Transverse colon (tissue), 4 donors: ENCODE measurements at regions not wholly inside any gene's neighbourhood (a gene's known extent, or its start where the extent isn't known, plus 50 kb on each side); places are given as distances from the start of the nearest gene placed in this dataset.

ENCODE experiments used
- DNase-seq: peaks from one replicate; pipeline ENCODE4 v3.0.0-alpha.2; 2019
- H3K27ac ChIP-seq, 4 donors: fragments of 200-600 bp; sonication (generic); 2 replicates each; pipeline ENCODE4 v1.5.1; 2016 to 2018; ENCODE audit warnings: inconsistent platforms in 4 of 4
- H3K27me3 ChIP-seq: fragments of 200-600 bp; sonication (generic); 2 replicates; pipeline ENCODE4 v1.5.1; 2017; ENCODE audit warnings: inconsistent platforms
- H3K36me3 ChIP-seq, 4 donors: fragments of 200-600 bp; sonication (generic); 2 replicates each; pipeline ENCODE4 v1.5.1; 2017 to 2019; ENCODE audit warnings: inconsistent platforms in 4 of 4
- H3K4me1 ChIP-seq, 4 donors: fragments of 200-600 bp; sonication (generic); 2 replicates each; pipeline ENCODE4 v1.5.1; 2017 to 2020; ENCODE audit warnings: inconsistent platforms in 4 of 4
- H3K4me3 ChIP-seq, 4 donors: fragments of 200-600 bp; sonication (generic); 1 replicate in 1 of 4; 2 replicates in 3 of 4; pipeline versions ENCODE4 v1.5.1 to v1.6.1; 2017 to 2019; ENCODE audit warnings: inconsistent platforms in 4 of 4
- H3K9me3 ChIP-seq, 2 donors: fragments of 200-600 bp; sonication (generic); 2 replicates each; pipeline ENCODE4 v1.5.1; 2017 to 2019; ENCODE audit warnings: inconsistent platforms in 2 of 2
- CTCF ChIP-seq, 5 experiments: fragments of 200-600 bp in 3 of 5; fragments of 450-650 bp in 2 of 5; sonication (generic) in 3 of 5; IDR thresholded peaks; 1 replicate in 2 of 5; 2 replicates in 3 of 5; pipeline ENCODE4 v1.5.1; 2016 to 2017; ENCODE audit warnings: antibody characterized with exemption in 5 of 5, inconsistent platforms in 3 of 5, mild to moderate bottlenecking in 2 of 5, moderate library complexity in 1 of 5
- EP300 ChIP-seq: sonication (generic); formaldehyde crosslinking; IDR thresholded peaks from one replicate; pipeline ENCODE4 v1.6.1; 2017; ENCODE audit warnings: antibody characterized with exemption, low read depth
- POLR2A ChIP-seq: fragments of 450-650 bp; IDR thresholded peaks from one replicate; pipeline ENCODE4 v1.6.1; 2016; ENCODE audit warnings: antibody characterized with exemption, mild to moderate bottlenecking, moderate library complexity
- POLR2AphosphoS5 ChIP-seq, 3 donors: sonication (generic); formaldehyde crosslinking; IDR thresholded peaks; one replicate each; pipeline ENCODE4 v1.6.1; 2016; ENCODE audit warnings: antibody characterized with exemption in 3 of 3
- WGBS, 2 donors: methylation state at CpG; one replicate each; pipeline ENCODE4 v1.1.5; 2018; ENCODE audit warnings: low coverage in 1 of 2; 5-methylcytosine and 5-hydroxymethylcytosine counted together
- in situ Hi-C, 4 donors: fragments of 200-750 bp; cut with MboI; loops; one replicate each; pipeline versions ENCODE4 v1.15.0 to v1.15.1; 2017; ENCODE audit warnings: low sequenced_read_pairs in 3 of 4, low pct_ligation_motif_present in 1 of 4, low pct_unique_long_range_greater_than_20kb in 1 of 4
- intact Hi-C: fragments of 100-400 bp; cut with DNase I; formaldehyde crosslinking; loops from one replicate; pipeline ENCODE4 v1.15.1; 2023; ENCODE audit warnings: low total_unique reads

- no peak for DNase-seq
- H3K4me1 ChIP-seq, result no peaks in the 10 kb centered on the region
- WGBS, 2 donors, result 40 to 41% methylated on average over 2 of the region's 2 CpGs
- intact Hi-C loops, result no loop called here
- H3K27me3 ChIP-seq, result no peaks in the 10 kb centered on the region
- H3K27ac ChIP-seq, result no peak overlapping the region
- no peak for TF ChIP-seq POLR2A
- TF ChIP-seq EP300, result no peak
- TF ChIP-seq CTCF (IDR thresholded peaks at IDR 0.05), result no peak
- TF ChIP-seq POLR2AphosphoS5 (IDR thresholded peaks at IDR 0.05), result no peak
- H3K4me3 ChIP-seq, result no peak overlapping the region
- no peaks in the 10 kb centered on the region for H3K9me3 ChIP-seq
- no peaks in the 10 kb centered on the region for H3K36me3 ChIP-seq
- in situ Hi-C loops, result no loop called here
Measured at GRCh38 chr6:153564803-153565202, 433.7 kb upstream of the RGS17 start.

- in situ Hi-C loops, result no loop called here
- 83 to 84% methylated on average over 5 of the region's 5 CpGs for WGBS, 2 donors
- intact Hi-C loops, result no loop called here
Measured at GRCh38 chr6:153563001-153563400, 431.9 kb upstream of the RGS17 start.

GRCh38 chr6:153553627-153554026, 422.5 kb upstream of the RGS17 start:
- Histone ChIP-seq H3K36me3 (no peaks in the 10 kb centered on the region), H3K4me1 (no peaks in the 10 kb centered on the region), H3K4me3 (no peak overlapping the region), H3K9me3 (no peaks in the 10 kb centered on the region), H3K27me3 (no peaks in the 10 kb centered on the region), H3K27ac (no peak overlapping the region)
- WGBS, 2 donors, result 88 to 89% methylated on average over 1 of the region's 1 CpG
- in situ Hi-C loops, result no loop called here
- no peak for DNase-seq
- TF ChIP-seq CTCF (IDR thresholded peaks at IDR 0.05) (no peak), POLR2AphosphoS5 (IDR thresholded peaks at IDR 0.05) (no peak)
- intact Hi-C loops, result no loop called here

More at GRCh38 chr6:153563001-153563400, 431.9 kb upstream of the RGS17 start:
- Histone ChIP-seq H3K27ac (no peak overlapping the region), H3K27me3 (no peaks in the 10 kb centered on the region), H3K9me3 (no peaks in the 10 kb centered on the region), H3K36me3 (no peaks in the 10 kb centered on the region), H3K4me3 (no peak overlapping the region), H3K4me1 (no peaks in the 10 kb centered on the region)
- no peak for DNase-seq
- TF ChIP-seq CTCF (IDR thresholded peaks at IDR 0.05), result no peak

GRCh38 chr6:153539602-153540001, 408.5 kb upstream of the RGS17 start:
- WGBS, 2 donors, result 52% methylated on average over 2 of the region's 2 CpGs
- no peak for DNase-seq
- Histone ChIP-seq H3K9me3 (peaks cover 4 to 8% of the 10 kb centered on the region in 2 donors), H3K36me3 (no peaks in the 10 kb centered on the region), H3K4me3 (no peak overlapping the region), H3K27ac (no peak overlapping the region), H3K27me3 (no peaks in the 10 kb centered on the region), H3K4me1 (no peaks in the 10 kb centered on the region)
- intact Hi-C loops, result no loop called here
- in situ Hi-C loops, result no loop called here
- no peak for TF ChIP-seq EP300
- TF ChIP-seq POLR2A, result no peak
- no peak for TF ChIP-seq POLR2AphosphoS5 (IDR thresholded peaks at IDR 0.05)
- TF ChIP-seq CTCF (IDR thresholded peaks at IDR 0.05), result no peak
